H1 (cell line): ENCODE measurements at regions not wholly inside any gene's neighbourhood (a gene's known extent, or its start where the extent isn't known, plus 50 kb on each side); places are given as distances from the start of the nearest gene placed in this dataset.

ENCODE experiments used
- CTCF ChIA-PET: fragments of 300-600 bp; sonication (Branson Sonifier 250); formaldehyde crosslinking; loops from one replicate; lab custom pipeline; 2021; ENCODE audit not compliant: partially characterized antibody; lab: Charles Lee
- POLR2A ChIA-PET: fragments of 300-600 bp; sonication (Branson Sonifier 250); formaldehyde crosslinking; loops from one replicate; lab custom pipeline; 2021; ENCODE audit warnings: inconsistent platforms; ENCODE audit not compliant: partially characterized antibody; lab: Charles Lee
- DNase-seq, 2 experiments: peaks; one replicate each; pipeline versions ENCODE4 v3.0.0 to v3.0.0-alpha.2; 2010 to 2022; ENCODE audit warnings: low spot score in 2 of 2, low read depth in 1 of 2, mixed read lengths in 1 of 2
- FAIRE-seq: peaks from 2 replicates; lab custom pipeline; 2011; peaks lifted over from hg19 to GRCh38; lab: Jason Lieb, UNC
- H2AFZ ChIP-seq: 2 replicates; pipeline ENCODE4 v1.8.1; 2012; ENCODE audit warnings: low read length, inconsistent platforms
- H2AK5ac ChIP-seq: 2 replicates; pipeline ENCODE4 v1.6.1; 2013; ENCODE audit warnings: low read depth, low read length
- H2BK120ac ChIP-seq: replicated peaks from 2 replicates; pipeline ENCODE3; 2013; ENCODE audit warnings: low read depth, low read length, inconsistent platforms
- H2BK12ac ChIP-seq: 2 replicates; pipeline ENCODE4 v1.6.1; 2013; ENCODE audit warnings: low read depth, low read length
- H2BK15ac ChIP-seq: 2 replicates; pipeline ENCODE4 v1.6.1; 2013; ENCODE audit warnings: low read length
- H2BK20ac ChIP-seq: 2 replicates; pipeline ENCODE4 v1.6.1; 2013; ENCODE audit warnings: low read length
- H2BK5ac ChIP-seq: 2 replicates; pipeline ENCODE4 v1.6.1; 2013; ENCODE audit warnings: low read depth, low read length
- H3K14ac ChIP-seq: 2 replicates; pipeline ENCODE4 v1.6.1; 2013; ENCODE audit warnings: inconsistent platforms; ENCODE audit not compliant: insufficient read length
- H3K18ac ChIP-seq: 2 replicates; pipeline ENCODE4 v1.6.1; 2013; ENCODE audit warnings: low read length; ENCODE audit errors: extremely low read depth
- H3K23ac ChIP-seq: 2 replicates; pipeline ENCODE4 v1.6.1; 2013; ENCODE audit warnings: inconsistent platforms; ENCODE audit not compliant: insufficient read length
- H3K23me2 ChIP-seq: 2 replicates; pipeline ENCODE4 v1.6.1; 2013; ENCODE audit warnings: low read depth, low read length
- H3K27ac ChIP-seq: 2 replicates; pipeline ENCODE4 v1.6.1; 2011; ENCODE audit warnings: low read depth, low read length, inconsistent platforms
- H3K27me3 ChIP-seq, 4 experiments: replicated peaks in 1 of 4; 1 replicate in 1 of 4; 2 replicates in 3 of 4; pipeline versions ENCODE4 v1.6.1 to v1.8.1; 2011 to 2013; ENCODE audit warnings: low read length in 3 of 4, mild to moderate bottlenecking in 3 of 4, inconsistent platforms in 2 of 4, mixed read lengths in 2 of 4, moderate library complexity in 1 of 4; ENCODE audit not compliant: control insufficient read depth in 3 of 4, insufficient read depth in 3 of 4; ENCODE audit errors: extremely low read depth in 1 of 4
- H3K36me3 ChIP-seq, 4 experiments: 2 replicates each; pipeline versions ENCODE4 v1.6.1 to v1.8.1; 2011 to 2013; ENCODE audit warnings: mild to moderate bottlenecking in 4 of 4, low read length in 3 of 4, moderate library complexity in 2 of 4, control low read depth in 1 of 4, inconsistent platforms in 1 of 4; ENCODE audit not compliant: insufficient read depth in 4 of 4, control insufficient read depth in 2 of 4
- H3K4ac ChIP-seq: replicated peaks from 2 replicates; pipeline ENCODE3; 2013; ENCODE audit warnings: low read length, low read depth, mixed read lengths, inconsistent platforms; ENCODE audit not compliant: insufficient read length
- H3K4me1 ChIP-seq, 4 experiments: replicated peaks in 1 of 4; 1 replicate in 1 of 4; 2 replicates in 3 of 4; pipeline versions ENCODE4 v1.6.1 to v1.8.1; 2011 to 2013; ENCODE audit warnings: low read length in 3 of 4, inconsistent platforms in 2 of 4, mixed read lengths in 1 of 4; ENCODE audit not compliant: insufficient read depth in 4 of 4, control insufficient read depth in 3 of 4
- H3K4me2 ChIP-seq, 2 experiments: 2 replicates each; pipeline versions ENCODE4 v1.6.1 to v1.8.1; 2011 to 2013; ENCODE audit warnings: low read depth in 2 of 2, low read length in 2 of 2, control low read depth in 1 of 2, inconsistent platforms in 1 of 2, mild to moderate bottlenecking in 1 of 2; ENCODE audit not compliant: insufficient read depth in 1 of 2
- H3K4me3 ChIP-seq, 4 experiments: fragments of 200-600, 300-600 bp in 1 of 4; sonication (generic), shearing (Covaris generic), sonication (Bioruptor Twin) in 1 of 4; 2 replicates each; pipeline versions ENCODE4 v1.5.1 to v1.8.1; 2011 to 2016; ENCODE audit warnings: low read length in 4 of 4, low read depth in 3 of 4, control low read depth in 2 of 4, inconsistent platforms in 2 of 4, mild to moderate bottlenecking in 2 of 4, mixed read lengths in 1 of 4, moderate library complexity in 1 of 4; ENCODE audit not compliant: insufficient read depth in 2 of 4; ENCODE audit errors: extremely low read depth in 1 of 4
- H3K56ac ChIP-seq: replicated peaks from 2 replicates; pipeline ENCODE3; 2013; ENCODE audit warnings: low read depth, mild to moderate bottlenecking, mixed read lengths, low read length, inconsistent platforms; ENCODE audit not compliant: insufficient read length
- H3K79me1 ChIP-seq: 2 replicates; pipeline ENCODE4 v1.6.1; 2013; ENCODE audit warnings: low read depth, low read length, control low read depth
- H3K79me2 ChIP-seq, 2 experiments: 2 replicates each; pipeline versions ENCODE4 v1.6.1 to v1.8.1; 2012 to 2013; ENCODE audit warnings: low read length in 2 of 2, mild to moderate bottlenecking in 2 of 2, inconsistent platforms in 1 of 2; ENCODE audit not compliant: insufficient read depth in 2 of 2, control insufficient read depth in 1 of 2
- H3K9ac ChIP-seq, 4 experiments: replicated peaks in 1 of 4; 1 replicate in 1 of 4; 2 replicates in 3 of 4; pipeline versions ENCODE4 v1.6.1 to v1.8.1; 2011 to 2013; ENCODE audit warnings: low read depth in 3 of 4, low read length in 3 of 4, control low read depth in 2 of 4, mild to moderate bottlenecking in 2 of 4, moderate library complexity in 2 of 4, inconsistent platforms in 1 of 4; ENCODE audit errors: extremely low read depth in 1 of 4
- H3K9me3 ChIP-seq, 2 experiments: 2 replicates each; pipeline versions ENCODE4 v1.6.1 to v1.8.1; 2012 to 2013; ENCODE audit warnings: mild to moderate bottlenecking in 2 of 2, moderate library complexity in 2 of 2, control low read depth in 1 of 2, inconsistent platforms in 1 of 2, low read depth in 1 of 2, low read length in 1 of 2, mixed read lengths in 1 of 2; ENCODE audit not compliant: insufficient read depth in 2 of 2
- H4K20me1 ChIP-seq, 2 experiments: replicated peaks in 1 of 2; 2 replicates each; pipeline versions ENCODE3 to v1.8.1; 2011 to 2013; ENCODE audit warnings: inconsistent platforms in 2 of 2, low read length in 2 of 2, mild to moderate bottlenecking in 1 of 2; ENCODE audit not compliant: insufficient read depth in 2 of 2, control insufficient read depth in 1 of 2
- H4K5ac ChIP-seq: 2 replicates; pipeline ENCODE4 v1.6.1; 2013; ENCODE audit warnings: low read length, low read depth, mixed read lengths, inconsistent platforms; ENCODE audit not compliant: insufficient read length
- H4K8ac ChIP-seq: 2 replicates; pipeline ENCODE4 v1.8.0; 2013; ENCODE audit warnings: mild to moderate bottlenecking, moderate library complexity, low read length, inconsistent platforms; ENCODE audit not compliant: insufficient read depth; ENCODE audit errors: extremely low read depth
- H4K91ac ChIP-seq: replicated peaks from 2 replicates; pipeline ENCODE3; 2013; ENCODE audit warnings: low read length, mixed read lengths, inconsistent platforms; ENCODE audit not compliant: insufficient read length
- CHD2 ChIP-seq: IDR thresholded peaks from 2 replicates; pipeline ENCODE4 v1.6.1; 2012; ENCODE audit warnings: low read length, improper control_type of control experiment
- MAFK ChIP-seq: IDR thresholded peaks from 2 replicates; pipeline ENCODE4 v1.6.1; 2012; ENCODE audit warnings: low read depth, mild to moderate bottlenecking, improper control_type of control experiment, low read length
- SP4 ChIP-seq: IDR thresholded peaks from 2 replicates; pipeline ENCODE4 v1.6.1; 2012; ENCODE audit warnings: low read length, inconsistent platforms
- WGBS, 2 experiments: shearing (Covaris generic) in 1 of 2; methylation state at CpG; one replicate each; pipeline versions ENCODE4 v1.1.6 to v1.1.7; 2013 to 2015; ENCODE audit warnings: low lambda C conversion rate in 2 of 2, mixed read lengths in 2 of 2, inconsistent platforms in 1 of 2, low coverage in 1 of 2, missing lambda C conversion rate in 1 of 2; ENCODE audit not compliant: insufficient replicate concordance in 2 of 2, insufficient coverage in 1 of 2, insufficient read length in 1 of 2; ENCODE audit errors: extremely low coverage in 1 of 2, missing lambda C conversion rate in 1 of 2; 5-methylcytosine and 5-hydroxymethylcytosine counted together

GRCh38 chr2:239568601-239569000 is 167.8 kb upstream of the HDAC4 start:
- Histone ChIP-seq H2BK120ac (no peak overlapping the region), H4K8ac (no peak overlapping the region), H4K5ac (no peak overlapping the region), H2BK20ac (no peak overlapping the region), H2AFZ (no peak overlapping the region), H3K4ac (no peak overlapping the region), H3K4me2 (no peak overlapping the region), H3K23ac (no peak overlapping the region), H3K18ac (no peak overlapping the region), H3K79me2 (no peaks in the 10 kb centered on the region), H3K9me3 (0 out of 4 replicates have a peak, but pooled peaks cover 0 to 4% of the 10 kb centered on the region in 2 experiments), H3K27me3 (0 out of 7 replicates have a peak, but pooled peaks cover 0 to 2% (median 0%) of the 10 kb centered on the region in 4 experiments), H4K91ac (no peak overlapping the region), H3K27ac (no peak overlapping the region), H3K4me3 (no peak overlapping the region), H2BK12ac (no peak overlapping the region), H3K56ac (no peak overlapping the region), H3K9ac (no peak overlapping the region), H2BK5ac (no peak overlapping the region), H4K20me1 (no peaks in the 10 kb centered on the region), H3K23me2 (no peaks in the 10 kb centered on the region), H3K4me1 (no peaks in the 10 kb centered on the region), H3K36me3 (no peaks in the 10 kb centered on the region), H2BK15ac (no peak overlapping the region), H2AK5ac (no peak overlapping the region), H3K14ac (no peak overlapping the region), H3K79me1 (no peaks in the 10 kb centered on the region)
- ChIA-PET POLR2A (no interaction called here), CTCF (no interaction called here)
- no peak for TF ChIP-seq MAFK
- TF ChIP-seq CHD2 = no peak
- no peak for TF ChIP-seq SP4
- DNase-seq (no peak), FAIRE-seq (no peak)
- 93% methylated on average over 4 of the region's 4 CpGs; no CpG with 5 or more reads in 1 of the 2 experiments for WGBS, 2 experiments
